Osteoblast (primary cell): ENCODE measurements at regions not wholly inside any gene's neighbourhood (a gene's known extent, or its start where the extent isn't known, plus 50 kb on each side); places are given as distances from the start of the nearest gene placed in this dataset.
"Not testable (repeated sequence)": the region's sequence is repeated elsewhere in the genome, so short reads cannot be mapped to it uniquely, and the experiment has no call there.

Experiments used
- DNase-seq: peaks from one replicate; pipeline ENCODE4 v3.0.0; 2011; ENCODE audit warnings: low spot score, mixed read lengths; ENCODE audit not compliant: insufficient read length; ENCODE audit errors: missing footprints
- H2AFZ ChIP-seq: 2 replicates; pipeline ENCODE4 v1.6.0; 2011; ENCODE audit warnings: mild to moderate bottlenecking, low read length
- H3K27ac ChIP-seq: 2 replicates; pipeline ENCODE4 v1.5.1; 2011; ENCODE audit warnings: mild to moderate bottlenecking, low read depth, low read length, moderate library complexity
- H3K27me3 ChIP-seq: 2 replicates; pipeline ENCODE4 v1.6.0; 2012; ENCODE audit warnings: mild to moderate bottlenecking, control low read depth, inconsistent platforms, low read length, moderate library complexity; ENCODE audit not compliant: insufficient read depth
- H3K36me3 ChIP-seq: 2 replicates; pipeline ENCODE4 v1.5.1; 2011; ENCODE audit warnings: mild to moderate bottlenecking, low read length, control low read depth, moderate library complexity; ENCODE audit not compliant: insufficient read depth
- H3K4me1 ChIP-seq: 2 replicates; pipeline ENCODE4 v1.5.1; 2011; ENCODE audit warnings: mild to moderate bottlenecking, low read length, control low read depth, moderate library complexity; ENCODE audit not compliant: insufficient read depth
- H3K4me2 ChIP-seq: 2 replicates; pipeline ENCODE4 v1.6.0; 2011; ENCODE audit warnings: mild to moderate bottlenecking, low read length; ENCODE audit not compliant: insufficient read depth
- H3K4me3 ChIP-seq: fragments of 200-600 bp; sonication (generic); 3 replicates; pipeline ENCODE4 v1.5.1; 2012; ENCODE audit warnings: mild to moderate bottlenecking, low read length, inconsistent platforms; ENCODE audit not compliant: insufficient read depth
- H3K79me2 ChIP-seq: 2 replicates; pipeline ENCODE4 v1.6.0; 2012; ENCODE audit warnings: mild to moderate bottlenecking, low read length, control low read depth, inconsistent platforms; ENCODE audit not compliant: insufficient read depth
- H3K9me3 ChIP-seq: 2 replicates; pipeline ENCODE4 v1.5.1; 2011; ENCODE audit warnings: low read depth, low read length, control low read depth
- H4K20me1 ChIP-seq: 2 replicates; pipeline ENCODE4 v1.6.0; 2012; ENCODE audit warnings: mild to moderate bottlenecking, low read length, control low read depth; ENCODE audit not compliant: insufficient read depth
- CTCF ChIP-seq: IDR thresholded peaks from 2 replicates; pipeline ENCODE4 v1.5.1; 2011; ENCODE audit warnings: mild to moderate bottlenecking, low read depth, low read length, moderate library complexity; ENCODE audit errors: extremely low read depth

DNA sequence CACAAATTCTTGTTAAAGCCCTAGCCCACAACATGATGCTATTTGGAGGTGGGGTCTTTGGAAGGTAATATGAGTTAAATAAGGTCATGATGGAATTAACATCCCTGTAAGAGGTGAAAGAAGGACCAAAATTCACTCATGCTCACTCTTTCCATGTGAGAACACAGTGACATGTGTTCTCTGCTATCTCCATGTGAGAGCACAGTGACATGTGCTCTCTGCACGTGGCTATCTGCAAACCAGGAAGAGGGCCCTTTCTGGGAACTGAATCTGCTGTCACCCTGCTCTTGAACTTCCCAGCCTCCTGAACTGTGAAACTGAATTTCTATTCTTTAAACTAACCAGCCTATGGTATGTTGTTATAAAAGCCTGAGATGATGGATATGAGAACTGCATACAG, 1159.4 kb upstream of the ADGRB3 start:
- Histone ChIP-seq H3K27me3 (no peaks in the 10 kb centered on the region), H4K20me1 (no peaks in the 10 kb centered on the region), H3K36me3 (no peaks in the 10 kb centered on the region), H3K9me3 (no peaks in the 10 kb centered on the region), H3K27ac (no peak overlapping the region), H3K4me3 (no peak overlapping the region), H3K79me2 (no peaks in the 10 kb centered on the region), H2AFZ (no peak overlapping the region), H3K4me2 (no peak overlapping the region), H3K4me1 (no peaks in the 10 kb centered on the region)
- DNase-seq, result no peak
- no peak for TF ChIP-seq CTCF

- no peak overlapping the region for H3K4me2 ChIP-seq
- H3K27ac ChIP-seq, result no peak overlapping the region
- no peaks in the 10 kb centered on the region for H3K27me3 ChIP-seq
- no peaks in the 10 kb centered on the region for H3K79me2 ChIP-seq
- H4K20me1 ChIP-seq, result no peaks in the 10 kb centered on the region
- no peak for DNase-seq
- H3K4me3 ChIP-seq, result no peak overlapping the region
- H3K4me1 ChIP-seq, result no peaks in the 10 kb centered on the region
- no peaks in the 10 kb centered on the region for H3K9me3 ChIP-seq
- no peak for TF ChIP-seq CTCF
- no peak overlapping the region for H2AFZ ChIP-seq
- no peaks in the 10 kb centered on the region for H3K36me3 ChIP-seq
Measured at GRCh38 chr6:67467341-67467740, 1167.7 kb upstream of the ADGRB3 start.

DNA sequence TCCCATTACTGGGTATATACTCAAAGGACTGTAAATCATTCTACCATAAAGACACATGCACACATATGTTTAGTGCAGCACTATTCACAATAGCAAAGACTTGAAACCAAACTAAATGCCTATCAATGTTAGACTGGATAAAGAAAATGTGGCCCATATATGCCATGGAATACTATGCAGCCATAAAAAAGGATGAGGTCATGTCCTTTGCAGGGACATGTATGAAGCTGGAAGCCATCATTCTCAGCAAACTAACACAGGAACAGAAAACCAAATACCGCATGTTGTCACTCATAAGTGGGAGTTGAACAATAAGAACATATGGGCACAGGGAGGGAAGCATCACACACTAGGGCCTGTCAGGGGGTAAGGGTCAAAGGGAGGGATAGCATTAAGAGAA, 1172.4 kb upstream of the ADGRB3 start:
- not testable (repeated sequence) for H3K4me1 ChIP-seq, H3K9me3 ChIP-seq, H3K79me2 ChIP-seq, H3K27me3 ChIP-seq, H2AFZ ChIP-seq, H3K4me3 ChIP-seq, DNase-seq, H3K27ac ChIP-seq, H3K36me3 ChIP-seq, H4K20me1 ChIP-seq, H3K4me2 ChIP-seq

DNA sequence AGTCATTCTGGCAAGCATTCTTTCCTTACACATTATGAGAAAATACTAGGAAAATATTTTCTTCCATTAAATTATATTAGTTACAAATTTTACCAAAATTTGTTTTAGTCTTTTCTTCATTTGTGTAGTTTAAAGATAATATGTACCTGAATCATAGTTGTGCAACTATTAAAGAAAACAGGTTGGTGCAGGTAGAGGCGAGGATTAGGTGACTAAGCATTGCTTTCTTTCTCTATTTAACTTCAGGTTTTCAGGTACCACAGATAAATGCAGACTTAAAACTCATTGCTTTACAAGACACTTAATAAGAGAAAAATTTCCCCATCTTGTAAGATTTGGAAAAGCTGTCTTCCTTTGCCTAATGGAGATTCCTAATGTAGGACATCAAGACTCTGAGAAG, 1175.5 kb upstream of the ADGRB3 start:
- Histone ChIP-seq H4K20me1 (no peaks in the 10 kb centered on the region), H3K36me3 (no peaks in the 10 kb centered on the region), H3K79me2 (no peaks in the 10 kb centered on the region), H3K27ac (no peak overlapping the region), H3K27me3 (no peaks in the 10 kb centered on the region), H2AFZ (no peak overlapping the region), H3K4me2 (no peak overlapping the region), H3K4me3 (no peak overlapping the region), H3K4me1 (no peaks in the 10 kb centered on the region), H3K9me3 (peaks cover 9% of the 10 kb centered on the region)
- no peak for TF ChIP-seq CTCF
- no peak for DNase-seq

DNA sequence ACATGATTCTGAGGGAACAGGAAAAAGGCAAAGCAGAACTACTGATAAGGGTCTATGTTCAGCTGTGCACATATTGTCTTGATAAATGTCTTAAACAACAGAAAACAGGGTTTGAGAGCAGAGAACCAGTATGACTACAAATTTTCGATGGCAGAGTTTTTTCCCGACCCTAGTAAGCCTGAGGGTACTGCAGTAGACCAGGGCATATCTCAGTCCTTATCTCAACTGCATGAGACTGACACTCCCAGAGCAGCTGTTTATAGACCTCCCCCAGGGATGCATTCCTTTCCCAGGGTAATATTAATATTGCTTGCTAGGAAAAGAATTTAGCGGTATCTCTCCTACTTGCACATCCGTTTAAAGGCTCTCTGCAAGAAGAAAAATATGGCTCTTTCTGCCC, 1176.8 kb upstream of the ADGRB3 start:
- Histone ChIP-seq H3K79me2 (no peaks in the 10 kb centered on the region), H3K4me1 (no peaks in the 10 kb centered on the region), H3K27me3 (no peaks in the 10 kb centered on the region), H3K27ac (no peak overlapping the region), H4K20me1 (no peaks in the 10 kb centered on the region), H3K4me2 (no peak overlapping the region), H2AFZ (no peak overlapping the region), H3K4me3 (no peak overlapping the region), H3K36me3 (no peaks in the 10 kb centered on the region), H3K9me3 (peaks cover 9% of the 10 kb centered on the region)
- no peak for DNase-seq
- TF ChIP-seq CTCF, result no peak
